Gastrocnemius medialis (tissue), 4 donors: ENCODE measurements at regions not wholly inside any gene's neighbourhood (a gene's known extent, or its start where the extent isn't known, plus 50 kb on each side); places are given as distances from the start of the nearest gene placed in this dataset.

Experiments used
- CTCF ChIP-seq, 5 experiments: fragments of 450-650 bp in 3 of 5; fragments of 200-600 bp in 2 of 5; sonication (generic) in 2 of 5; IDR thresholded peaks in 4 of 5; conservative IDR thresholded peaks in 1 of 5; 1 replicate in 4 of 5; 2 replicates in 1 of 5; pipeline ENCODE4 v1.5.1; 2016 to 2019; ENCODE audit warnings: antibody characterized with exemption in 5 of 5, mild to moderate bottlenecking in 3 of 5, moderate library complexity in 3 of 5
- POLR2A ChIP-seq, 2 donors: fragments of 450-650 bp; IDR thresholded peaks; one replicate each; pipeline ENCODE4 v1.6.1; 2017; ENCODE audit warnings: antibody characterized with exemption in 2 of 2, mild to moderate bottlenecking in 2 of 2, moderate library complexity in 2 of 2

GRCh38 chr13:73870036-73870741 lies 264.0 kb downstream of the KLF12 start:
- TF ChIP-seq POLR2A (IDR thresholded peaks at IDR 0.05) (no peak), CTCF (IDR thresholded peaks at IDR 0.05 in 4 of 5, conservative IDR thresholded peaks at IDR 0.05 in 1 of 5) (no peak)
